MCF 10A (cell line): ENCODE measurements at regions not wholly inside any gene's neighbourhood (a gene's known extent, or its start where the extent isn't known, plus 50 kb on each side); places are given as distances from the start of the nearest gene placed in this dataset.

ENCODE experiments used
- BruUV-seq: library from RNA; stranded (reverse); fragments of 400-500 nt; replicated peaks from 2 replicates; lab custom pipeline; 2021; lab: Mats Ljungman, UMichigan
- CTCF ChIA-PET: fragments of 300-600 bp; sonication (Branson Sonifier 250); formaldehyde crosslinking; extraction: SDS; loops from one replicate; lab custom pipeline; 2021; ENCODE audit warnings: antibody characterized with exemption, inconsistent platforms; lab: Yijun Ruan, JAX
- POLR2A ChIA-PET: fragments of 300-600, 350-650 bp; sonication (Branson Sonifier 250); formaldehyde crosslinking; extraction: SDS; loops from one replicate; lab custom pipeline; 2020; ENCODE audit warnings: antibody characterized with exemption, inconsistent platforms; lab: Yijun Ruan, JAX
- DNase-seq: peaks from one replicate; pipeline ENCODE4 v3.0.0-alpha.2; 2018; ENCODE audit not compliant: unreplicated experiment
- H3K27ac Mint-ChIP-seq: one replicate; pipeline ENCODE4 v1.8.0; 2022; ENCODE audit warnings: mild to moderate bottlenecking, low read depth, mixed read lengths; ENCODE audit not compliant: unreplicated experiment
- H3K27me3 Mint-ChIP-seq: one replicate; pipeline ENCODE4 v1.8.0; 2022; ENCODE audit warnings: mixed read lengths; ENCODE audit not compliant: insufficient read depth, unreplicated experiment
- H3K36me3 Mint-ChIP-seq: one replicate; pipeline ENCODE4 v1.8.0; 2022; ENCODE audit warnings: mild to moderate bottlenecking, moderate library complexity, mixed read lengths; ENCODE audit not compliant: insufficient read depth, unreplicated experiment
- H3K4me1 Mint-ChIP-seq: one replicate; pipeline ENCODE4 v1.8.0; 2022; ENCODE audit warnings: mixed read lengths; ENCODE audit not compliant: insufficient read depth, unreplicated experiment
- H3K4me3 Mint-ChIP-seq: one replicate; pipeline ENCODE4 v1.8.0; 2022; ENCODE audit warnings: mild to moderate bottlenecking, moderate library complexity, mixed read lengths; ENCODE audit not compliant: unreplicated experiment
- H3K9me3 Mint-ChIP-seq: one replicate; pipeline ENCODE4 v1.8.0; 2022; ENCODE audit warnings: mixed read lengths; ENCODE audit not compliant: unreplicated experiment
- CTCF ChIP-seq: fragments of 200-600 bp; IDR thresholded peaks from one replicate; pipeline ENCODE4 v1.8.0; 2022; ENCODE audit warnings: antibody characterized with exemption, mild to moderate bottlenecking; ENCODE audit not compliant: unreplicated experiment
- intact Hi-C: fragments of 100-400 bp; cut with micrococcal nuclease; formaldehyde crosslinking; loops from 2 replicates; pipeline ENCODE4 v1.14.1; 2022

- H3K9me3 Mint-ChIP-seq, result no peaks in the 10 kb centered on the region
- no peaks in the 10 kb centered on the region for H3K27me3 Mint-ChIP-seq
- intact Hi-C loops, result no loop called here
- TF ChIP-seq CTCF, result no peak
- no peak for DNase-seq
- H3K36me3 Mint-ChIP-seq, result no peaks in the 10 kb centered on the region
- ChIA-PET POLR2A (no interaction called here), CTCF (no interaction called here)
- peaks cover 12% of the 10 kb centered on the region for H3K4me1 Mint-ChIP-seq
- H3K27ac Mint-ChIP-seq, result no peak overlapping the region
- no peak overlapping the region for H3K4me3 Mint-ChIP-seq
- no TSS peak for BruUV-seq
These were observed 480.0 kb upstream of the SYT1 start for GRCh38 chr12:78384541-78384940.

GRCh38 chr12:78385541-78385940, 479.0 kb upstream of the SYT1 start:
- no peak for TF ChIP-seq CTCF
- ChIA-PET POLR2A (no interaction called here), CTCF (no interaction called here)
- Mint-ChIP-seq H3K9me3 (no peaks in the 10 kb centered on the region), H3K27me3 (no peaks in the 10 kb centered on the region), H3K4me3 (no peak overlapping the region), H3K27ac (no peak overlapping the region), H3K36me3 (no peaks in the 10 kb centered on the region), H3K4me1 (peaks cover 12% of the 10 kb centered on the region)
- no TSS peak for BruUV-seq
- peak; percentile 30 for DNase-seq
- intact Hi-C loops, result no loop called here

- POLR2A ChIA-PET, result no interaction called here
- BruUV-seq, result no TSS peak
- no peak for TF ChIP-seq CTCF
- Mint-ChIP-seq H3K4me1 (peaks cover 12% of the 10 kb centered on the region), H3K4me3 (no peak overlapping the region), H3K27me3 (no peaks in the 10 kb centered on the region), H3K27ac (no peak overlapping the region), H3K36me3 (no peaks in the 10 kb centered on the region), H3K9me3 (no peaks in the 10 kb centered on the region)
- no peak for DNase-seq
- CTCF ChIA-PET, result no interaction called here
- intact Hi-C loops, result no loop called here
These were observed 477.7 kb upstream of the SYT1 start for GRCh38 chr12:78386871-78387270.

GRCh38 chr12:78387721-78388120, 476.9 kb upstream of the SYT1 start:
- H3K9me3 Mint-ChIP-seq, result no peaks in the 10 kb centered on the region
- no peak overlapping the region for H3K4me3 Mint-ChIP-seq
- no TSS peak for BruUV-seq
- H3K4me1 Mint-ChIP-seq, result peaks cover 12% of the 10 kb centered on the region
- DNase-seq, result no peak
- intact Hi-C loops, result no loop called here
- H3K27me3 Mint-ChIP-seq, result no peaks in the 10 kb centered on the region
- ChIA-PET CTCF (interaction anchor here (0.7 to 2.1 kb wide), 3 partner anchors 83 to 791 kb away, joined by 3 to 4 read pairs (median 4); no protein-coding TSS in a partner anchor), POLR2A (no interaction called here)
- TF ChIP-seq CTCF, result no peak
- no peak overlapping the region for H3K27ac Mint-ChIP-seq
- no peaks in the 10 kb centered on the region for H3K36me3 Mint-ChIP-seq
